ENCODE measurements at regions not wholly inside any gene's neighbourhood (a gene's known extent, or its start where the extent isn't known, plus 50 kb on each side); places are given as distances from the start of the nearest gene placed in this dataset.

DNA sequence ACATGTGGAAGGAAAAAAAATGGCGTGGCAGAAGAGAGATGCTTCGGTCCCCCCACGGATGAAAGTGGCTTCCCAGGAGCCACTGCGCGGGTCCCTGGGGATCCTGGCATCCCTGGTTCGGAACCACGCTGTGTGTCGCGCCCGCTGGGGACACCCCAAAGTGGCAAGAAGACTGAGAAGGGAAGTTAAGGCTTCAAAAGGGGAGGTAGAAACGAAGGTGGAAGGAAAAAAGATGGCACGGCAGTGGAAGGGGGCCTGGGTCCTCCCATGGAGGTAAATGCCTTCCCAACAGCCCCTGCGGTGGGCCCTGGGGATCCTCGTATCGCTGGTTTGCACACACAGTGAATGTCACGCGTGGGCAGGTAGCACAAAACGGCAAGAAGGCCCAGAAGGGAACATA, 281.7 kb downstream of the ALG10 start:
- Histone ChIP-seq H3K79me2 (ENCODE audit: control insufficient read depth, insufficient read depth, low read length) (no peaks in the 10 kb centered on the region), H3K36me3 (ENCODE audit: control insufficient read depth in 2 of 2, insufficient read depth in 2 of 2, low read length in 1 of 2) (no peaks in the 10 kb centered on the region), H2AFZ (ENCODE audit: control insufficient read depth, low read depth, low read length) (no peak overlapping the region), H3K4me2 (ENCODE audit: control insufficient read depth, insufficient read depth) (no peak overlapping the region), H3K4me3 (no peak overlapping the region), H3K27me3 (replicated peaks in 1 of 2; ENCODE audit: control insufficient read depth in 2 of 2, insufficient read depth in 2 of 2, low read length in 1 of 2) (no peaks in the 10 kb centered on the region), H4K20me1 (ENCODE audit: control insufficient read depth, insufficient read depth) (no peaks in the 10 kb centered on the region), H3K4me1 (ENCODE audit: control insufficient read depth, insufficient read depth, low read length) (no peaks in the 10 kb centered on the region), H3K9ac (ENCODE audit: control insufficient read depth, insufficient read depth, low read length) (no peak overlapping the region), H3K9me3 (replicated peaks; ENCODE audit: control insufficient read depth, insufficient read depth, low read length) (no peaks in the 10 kb centered on the region; the same call in 2 of the 3 replicates), H3K27ac (ENCODE audit: control insufficient read depth, insufficient read depth) (no peak overlapping the region)
- no peak for TF ChIP-seq CHD2 (IDR thresholded peaks at IDR 0.05; ENCODE audit: borderline replicate concordance, low read depth, low read length)
- TF ChIP-seq PAX8 (IDR thresholded peaks at IDR 0.05) = no peak
- TF ChIP-seq RELA (IDR thresholded peaks at IDR 0.05; ENCODE audit: borderline replicate concordance, partially characterized antibody) = no peak
- TF ChIP-seq SP1 (IDR thresholded peaks at IDR 0.05; ENCODE audit: low read depth, low read length) = no peak
- TF ChIP-seq PAX5 (IDR thresholded peaks at IDR 0.05; ENCODE audit: borderline replicate concordance, low read depth, low read length) = no peak
- TF ChIP-seq CHD4 (IDR thresholded peaks at IDR 0.05) = no peak
- TF ChIP-seq TBL1XR1 (IDR thresholded peaks at IDR 0.05; ENCODE audit: low read depth, low read length) = no peak
- TF ChIP-seq EZH2 (IDR thresholded peaks at IDR 0.05; ENCODE audit: borderline replicate concordance, control insufficient read depth, low read depth, low read length) = no peak
- TF ChIP-seq FOS (IDR thresholded peaks at IDR 0.05; ENCODE audit: borderline replicate concordance, extremely low read depth, insufficient read length) = no peak
- no peak for TF ChIP-seq KAT2A (conservative IDR thresholded peaks at IDR 0.05; ENCODE audit: control insufficient read depth, low read depth, low read length)
- no peak for TF ChIP-seq PBX3 (IDR thresholded peaks at IDR 0.05; ENCODE audit: insufficient replicate concordance, low read depth, low read length)
- TF ChIP-seq, protein P1, sequence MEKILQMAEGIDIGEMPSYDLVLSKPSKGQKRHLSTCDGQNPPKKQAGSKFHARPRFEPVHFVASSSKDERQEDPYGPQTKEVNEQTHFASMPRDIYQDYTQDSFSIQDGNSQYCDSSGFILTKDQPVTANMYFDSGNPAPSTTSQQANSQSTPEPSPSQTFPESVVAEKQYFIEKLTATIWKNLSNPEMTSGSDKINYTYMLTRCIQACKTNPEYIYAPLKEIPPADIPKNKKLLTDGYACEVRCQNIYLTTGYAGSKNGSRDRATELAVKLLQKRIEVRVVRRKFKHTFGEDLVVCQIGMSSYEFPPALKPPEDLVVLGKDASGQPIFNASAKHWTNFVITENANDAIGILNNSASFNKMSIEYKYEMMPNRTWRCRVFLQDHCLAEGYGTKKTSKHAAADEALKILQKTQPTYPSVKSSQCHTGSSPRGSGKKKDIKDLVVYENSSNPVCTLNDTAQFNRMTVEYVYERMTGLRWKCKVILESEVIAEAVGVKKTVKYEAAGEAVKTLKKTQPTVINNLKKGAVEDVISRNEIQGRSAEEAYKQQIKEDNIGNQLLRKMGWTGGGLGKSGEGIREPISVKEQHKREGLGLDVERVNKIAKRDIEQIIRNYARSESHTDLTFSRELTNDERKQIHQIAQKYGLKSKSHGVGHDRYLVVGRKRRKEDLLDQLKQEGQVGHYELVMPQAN (conservative IDR thresholded peaks at IDR 0.05) = no peak
- no peak for TF ChIP-seq EGR1 (IDR thresholded peaks at IDR 0.05; ENCODE audit: borderline replicate concordance in 1 of 2, low read depth in 2 of 2, low read length in 2 of 2)
- TF ChIP-seq, protein P2, sequence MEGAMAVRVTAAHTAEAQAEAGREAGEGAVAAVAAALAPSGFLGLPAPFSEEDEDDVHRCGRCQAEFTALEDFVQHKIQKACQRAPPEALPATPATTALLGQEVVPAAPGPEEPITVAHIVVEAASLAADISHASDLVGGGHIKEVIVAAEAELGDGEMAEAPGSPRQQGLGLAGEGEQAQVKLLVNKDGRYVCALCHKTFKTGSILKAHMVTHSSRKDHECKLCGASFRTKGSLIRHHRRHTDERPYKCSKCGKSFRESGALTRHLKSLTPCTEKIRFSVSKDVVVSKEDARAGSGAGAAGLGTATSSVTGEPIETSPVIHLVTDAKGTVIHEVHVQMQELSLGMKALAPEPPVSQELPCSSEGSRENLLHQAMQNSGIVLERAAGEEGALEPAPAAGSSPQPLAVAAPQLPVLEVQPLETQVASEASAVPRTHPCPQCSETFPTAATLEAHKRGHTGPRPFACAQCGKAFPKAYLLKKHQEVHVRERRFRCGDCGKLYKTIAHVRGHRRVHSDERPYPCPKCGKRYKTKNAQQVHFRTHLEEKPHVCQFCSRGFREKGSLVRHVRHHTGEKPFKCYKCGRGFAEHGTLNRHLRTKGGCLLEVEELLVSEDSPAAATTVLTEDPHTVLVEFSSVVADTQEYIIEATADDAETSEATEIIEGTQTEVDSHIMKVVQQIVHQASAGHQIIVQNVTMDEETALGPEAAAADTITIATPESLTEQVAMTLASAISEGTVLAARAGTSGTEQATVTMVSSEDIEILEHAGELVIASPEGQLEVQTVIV (IDR thresholded peaks at IDR 0.05; ENCODE audit: borderline replicate concordance, partially characterized antibody) = no peak
- ChIA-PET POLR2A (no interaction called here), CTCF (no interaction called here), RAD21 (ENCODE audit: unreplicated experiment) (no interaction called here), SMC1A (ENCODE audit: uncharacterized antibody, unreplicated experiment) (no interaction called here)
- BruUV-seq (replicated peaks) = no TSS peak
- intact Hi-C loops (cut with micrococcal nuclease; ENCODE audit: unreplicated experiment) (no loop called here), in situ Hi-C loops (cut with MboI) (no loop called here)
- WGBS (ENCODE audit: insufficient coverage, insufficient replicate concordance, low lambda C conversion rate, missing lambda C conversion rate) = 42% methylated on average over 18 of the region's 18 CpGs
- DNase-seq (ENCODE audit: low read depth, low spot score) (no peak), ATAC-seq (no peak), FAIRE-seq (no peak)
